ENCODE measurements at regions not wholly inside any gene's neighbourhood (a gene's known extent, or its start where the extent isn't known, plus 50 kb on each side); places are given as distances from the start of the nearest gene placed in this dataset.

GRCh38 chr22:26732284-26732683 is 74.9 kb downstream of the MIAT start:
- H3K27ac ChIP-seq, result no peak overlapping the region
- WGBS, 10 experiments, result 46 to 100% (median 60%) methylated on average over 1 to 7 of the region's 7 CpGs
- no peak for ATAC-seq (replicated peaks in 6 of 8)
- H3K4me3 ChIP-seq, result no peak overlapping the region
- in situ Hi-C loops (cut with MboI; ENCODE audit: low pct_unique_long_range_greater_than_20kb in 2 of 9, low sequenced_read_pairs in 9 of 9, unreplicated experiment in 9 of 9), result no loop called here
- peaks cover 5 to 6% of the 10 kb centered on the region in 2 donors for H3K4me1 ChIP-seq (replicated peaks in 1 of 2)

GRCh38 chr22:26734339-26735018 is 77.1 kb downstream of the MIAT start:
- in situ Hi-C loops (cut with MboI; ENCODE audit: low pct_unique_long_range_greater_than_20kb in 2 of 9, low sequenced_read_pairs in 9 of 9, unreplicated experiment in 9 of 9), result no loop called here
- no peak for ATAC-seq (replicated peaks in 6 of 8)
- H3K4me1 ChIP-seq (replicated peaks in 1 of 2), result peaks cover 5 to 6% of the 10 kb centered on the region in 2 donors
- H3K4me3 ChIP-seq, result no peak overlapping the region
- H3K27ac ChIP-seq, result no peak overlapping the region
- 80 to 100% (median 92%) methylated on average over 1 to 4 of the region's 4 CpGs; no CpG with 5 or more reads in 2 of the 10 experiments for WGBS, 10 experiments

- in situ Hi-C loops (cut with MboI; ENCODE audit: low pct_unique_long_range_greater_than_20kb in 2 of 9, low sequenced_read_pairs in 9 of 9, unreplicated experiment in 9 of 9), result no loop called here
- WGBS, 10 experiments, result 80 to 100% (median 87%) methylated on average over 1 to 3 of the region's 3 CpGs; no CpG with 5 or more reads in 3 of the 10 experiments
Measured at GRCh38 chr22:26735019-26735409, 77.6 kb downstream of the MIAT start.

GRCh38 chr22:26737262-26737661 is 79.9 kb downstream of the MIAT start:
- no peak for ATAC-seq (replicated peaks in 6 of 8)
- Histone ChIP-seq H3K4me3 (no peak overlapping the region), H3K27ac (no peak overlapping the region), H3K4me1 (replicated peaks in 1 of 2) (peaks cover 8 to 10% of the 10 kb centered on the region in 2 donors)
- in situ Hi-C loops (cut with MboI; ENCODE audit: low pct_unique_long_range_greater_than_20kb in 2 of 9, low sequenced_read_pairs in 9 of 9, unreplicated experiment in 9 of 9), result no loop called here
- 80 to 83% methylated on average over 1 of the region's 1 CpG; no CpG with 5 or more reads in 8 of the 10 experiments for WGBS, 10 experiments

More at GRCh38 chr22:26735019-26735409, 77.6 kb downstream of the MIAT start:
- H3K4me3 ChIP-seq, result no peak overlapping the region
- peaks cover 5 to 6% of the 10 kb centered on the region in 2 donors for H3K4me1 ChIP-seq (replicated peaks in 1 of 2)
- H3K27ac ChIP-seq, result no peak overlapping the region
- no peak for ATAC-seq (replicated peaks in 6 of 8)

GRCh38 chr22:26740253-26740652 is 82.9 kb downstream of the MIAT start:
- peak in 5 of 8 experiments; percentile 49 to 78 (median 70) for ATAC-seq (replicated peaks in 6 of 8)
- H3K4me1 ChIP-seq (replicated peaks in 1 of 2), result peaks cover 6% of the 10 kb centered on the region in 2 donors
- H3K4me3 ChIP-seq, result no peak overlapping the region
- in situ Hi-C loops (cut with MboI; ENCODE audit: low pct_unique_long_range_greater_than_20kb in 2 of 9, low sequenced_read_pairs in 9 of 9, unreplicated experiment in 9 of 9), result no loop called here
- H3K27ac ChIP-seq, result no peak overlapping the region
- 31 to 100% (median 42%) methylated on average over 1 to 9 of the region's 9 CpGs; no CpG with 5 or more reads in 1 of the 10 experiments for WGBS, 10 experiments

- WGBS, 10 experiments, result 69 to 100% (median 95%) methylated on average over 1 to 5 of the region's 5 CpGs; no CpG with 5 or more reads in 3 of the 10 experiments
- Histone ChIP-seq H3K27ac (no peak overlapping the region), H3K4me1 (replicated peaks in 1 of 2) (peaks cover 6 to 8% of the 10 kb centered on the region in 2 donors), H3K4me3 (no peak overlapping the region)
- no peak for ATAC-seq (replicated peaks in 6 of 8)
- in situ Hi-C loops (cut with MboI; ENCODE audit: low pct_unique_long_range_greater_than_20kb in 2 of 9, low sequenced_read_pairs in 9 of 9, unreplicated experiment in 9 of 9), result no loop called here
Measured at GRCh38 chr22:26743149-26743548, 85.8 kb downstream of the MIAT start.

- Histone ChIP-seq H3K4me3 (no peak overlapping the region), H3K27ac (no peak overlapping the region), H3K4me1 (replicated peaks in 1 of 2) (peaks cover 4 to 14% of the 10 kb centered on the region in 2 donors)
- in situ Hi-C loops (cut with MboI; ENCODE audit: low pct_unique_long_range_greater_than_20kb in 2 of 9, low sequenced_read_pairs in 9 of 9, unreplicated experiment in 9 of 9), result no loop called here
- 26 to 71% (median 53%) methylated on average over 1 to 4 of the region's 4 CpGs; no CpG with 5 or more reads in 2 of the 10 experiments for WGBS, 10 experiments
- ATAC-seq (replicated peaks in 6 of 8), result peak in 2 of 8 experiments; percentile 25 to 39
Measured at GRCh38 chr22:26744892-26745808, 87.8 kb downstream of the MIAT start.

- Histone ChIP-seq H3K4me1 (replicated peaks in 1 of 2) (peaks cover 9 to 20% of the 10 kb centered on the region in 2 donors), H3K4me3 (no peak overlapping the region), H3K27ac (no peak overlapping the region)
- in situ Hi-C loops (cut with MboI; ENCODE audit: low pct_unique_long_range_greater_than_20kb in 2 of 9, low sequenced_read_pairs in 9 of 9, unreplicated experiment in 9 of 9), result no loop called here
- WGBS, 10 experiments, result 80 to 100% (median 100%) methylated on average over 1 of the region's 1 CpG; no CpG with 5 or more reads in 3 of the 10 experiments
- no peak for ATAC-seq (replicated peaks in 6 of 8)
Measured at GRCh38 chr22:26746311-26746710, 88.9 kb downstream of the MIAT start.

- Histone ChIP-seq H3K4me3 (no peak overlapping the region), H3K27ac (no peak overlapping the region), H3K4me1 (replicated peaks in 1 of 2) (peaks cover 15 to 26% of the 10 kb centered on the region in 2 donors)
- WGBS, 10 experiments, result 42 to 80% (median 63%) methylated on average over 1 to 4 of the region's 6 CpGs; no CpG with 5 or more reads in 4 of the 10 experiments
- ATAC-seq (replicated peaks in 6 of 8), result peak in 1 of 8 experiments; percentile 12
- in situ Hi-C loops (cut with MboI; ENCODE audit: low pct_unique_long_range_greater_than_20kb in 2 of 9, low sequenced_read_pairs in 9 of 9, unreplicated experiment in 9 of 9), result no loop called here
Measured at GRCh38 chr22:26748845-26749244, 91.5 kb downstream of the MIAT start.

GRCh38 chr22:26751217-26751616 is 93.8 kb downstream of the MIAT start:
- in situ Hi-C loops (cut with MboI; ENCODE audit: low pct_unique_long_range_greater_than_20kb in 2 of 9, low sequenced_read_pairs in 9 of 9, unreplicated experiment in 9 of 9), result loop anchor here in 2 of 9 experiments (25.0 kb wide), 1 partner anchor 1061 kb away; the partner anchor contains the start of gene MN1 (in 2 of the 2)
- peak; percentile 32 to 95 (median 92) for ATAC-seq (replicated peaks in 6 of 8)
- peak overlapping the region in 1 of 2 donors; percentile 1 for H3K27ac ChIP-seq
- WGBS, 10 experiments, result 0% methylated on average over 1 of the region's 5 CpGs; no CpG with 5 or more reads in 8 of the 10 experiments
- no peak overlapping the region for H3K4me3 ChIP-seq
- H3K4me1 ChIP-seq (replicated peaks in 1 of 2), result peaks cover 15 to 22% of the 10 kb centered on the region in 2 donors

- no peak overlapping the region for H3K4me3 ChIP-seq
- in situ Hi-C loops (cut with MboI; ENCODE audit: low pct_unique_long_range_greater_than_20kb in 2 of 9, low sequenced_read_pairs in 9 of 9, unreplicated experiment in 9 of 9), result loop anchor here in 2 of 9 experiments (25.0 kb wide), 1 partner anchor 1059 kb away; the partner anchor contains the start of gene MN1 (in 2 of the 2)
- WGBS, 10 experiments, result 77 to 100% (median 91%) methylated on average over 2 to 6 of the region's 10 CpGs; no CpG with 5 or more reads in 3 of the 10 experiments
- H3K4me1 ChIP-seq (replicated peaks in 1 of 2), result peaks cover 15 to 22% of the 10 kb centered on the region in 2 donors
- no peak for ATAC-seq (replicated peaks in 6 of 8)
- no peak overlapping the region for H3K27ac ChIP-seq
Measured at GRCh38 chr22:26753125-26753862, 95.9 kb downstream of the MIAT start.

- ATAC-seq (replicated peaks in 6 of 8), result peak; percentile 95 to 100 (median 99)
- peaks cover under 1 to 1% of the 10 kb centered on the region in 2 donors for H3K4me1 ChIP-seq (replicated peaks in 1 of 2)
- H3K4me3 ChIP-seq, result peak overlapping the region in 1 of 5 donors; percentile 15
- in situ Hi-C loops (cut with MboI; ENCODE audit: low pct_unique_long_range_greater_than_20kb in 2 of 9, low sequenced_read_pairs in 9 of 9, unreplicated experiment in 9 of 9), result loop anchor here in 2 of 9 experiments (25.0 kb wide), 1 partner anchor 1056 kb away; the partner anchor contains the start of gene MN1 (in 2 of the 2)
- 0 to 100% (median 49%) methylated on average over 1 to 17 of the region's 47 CpGs; no CpG with 5 or more reads in 3 of the 10 experiments for WGBS, 10 experiments
- H3K27ac ChIP-seq, result no peak overlapping the region
Measured at GRCh38 chr22:26756675-26757293, 99.4 kb downstream of the MIAT start.

Measured in motor neuron (in vitro differentiated cells).